ENCODE measurements at regions not wholly inside any gene's neighbourhood (a gene's known extent, or its start where the extent isn't known, plus 50 kb on each side); places are given as distances from the start of the nearest gene placed in this dataset.
A peak's percentile ranks its signal among the peaks of the same experiment; 100 is the strongest.

DNA sequence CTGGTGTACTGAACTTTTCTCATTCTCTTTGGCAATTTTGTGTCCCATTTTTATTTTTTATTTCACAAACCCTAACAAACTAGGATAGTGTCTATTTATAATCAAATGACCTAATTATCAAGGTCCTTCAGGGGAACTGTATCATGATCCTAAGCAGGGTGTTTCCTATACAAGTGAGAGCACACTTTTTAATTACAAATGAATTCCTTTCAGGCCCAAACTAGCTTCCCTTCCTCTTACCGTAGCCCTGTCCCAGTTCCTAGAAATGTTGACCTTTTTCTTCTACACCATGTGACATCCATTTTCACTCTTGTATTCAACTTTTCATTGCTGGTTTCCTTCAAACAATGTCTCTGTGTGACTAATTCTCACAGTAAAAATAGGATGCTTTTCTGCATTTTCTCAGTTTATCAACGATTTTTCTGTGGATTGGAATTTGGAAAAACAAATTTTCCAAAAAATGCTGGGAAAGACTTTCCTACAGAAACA, 411.4 kb downstream of the CCDC91 start:
- DNase-seq (ENCODE audit: low read depth) = no peak
- no peak overlapping the region for H3K4me3 ChIP-seq (ENCODE audit: low read depth, low read length)

GRCh38 chr12:28602786-28603185, 412.5 kb downstream of the CCDC91 start:
- DNase-seq (ENCODE audit: low read depth) = peak; percentile 4
- H3K4me3 ChIP-seq (ENCODE audit: low read depth, low read length) = no peak overlapping the region

- peak; percentile 8 for DNase-seq (ENCODE audit: low read depth)
- no peak overlapping the region for H3K4me3 ChIP-seq (ENCODE audit: low read depth, low read length)
Measured at GRCh38 chr12:28603239-28603638, 413.0 kb downstream of the CCDC91 start.

GRCh38 chr12:28603801-28604200, 413.5 kb downstream of the CCDC91 start:
- no peak for DNase-seq (ENCODE audit: low read depth)
- no peak overlapping the region for H3K4me3 ChIP-seq (ENCODE audit: low read depth, low read length)

DNA sequence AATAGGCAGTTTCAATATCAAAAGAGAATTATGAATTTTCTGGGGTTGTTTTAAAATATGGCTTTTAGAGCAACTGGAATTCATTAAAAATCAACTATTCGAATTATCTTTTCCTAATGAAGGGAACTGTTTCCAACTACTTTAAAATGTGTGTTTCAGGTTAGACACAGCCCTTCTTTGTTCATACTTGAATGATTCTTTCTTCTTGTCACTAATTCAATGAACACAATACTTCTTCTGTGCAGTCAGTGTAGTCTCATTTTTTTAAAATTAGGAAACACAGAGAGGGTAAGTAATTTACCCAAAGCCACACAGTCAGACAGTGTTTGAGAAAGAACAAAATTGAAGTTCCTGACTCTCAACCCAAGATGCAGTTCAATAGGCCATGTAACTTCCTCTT, 414.0 kb downstream of the CCDC91 start:
- DNase-seq (ENCODE audit: low read depth) = no peak
- H3K4me3 ChIP-seq (ENCODE audit: low read depth, low read length) = no peak overlapping the region

- H3K4me3 ChIP-seq (ENCODE audit: low read depth, low read length) = no peak overlapping the region
Measured at GRCh38 chr12:28606967-28607557, 416.8 kb downstream of the CCDC91 start.

GRCh38 chr12:28610401-28611114, 420.3 kb downstream of the CCDC91 start:
- no peak overlapping the region for H3K4me3 ChIP-seq (ENCODE audit: low read depth, low read length)
- no peak for DNase-seq (ENCODE audit: low read depth)

More at GRCh38 chr12:28606967-28607557, 416.8 kb downstream of the CCDC91 start:
- DNase-seq (ENCODE audit: low read depth) = no peak

GRCh38 chr12:28611115-28611435, 420.8 kb downstream of the CCDC91 start:
- peak; percentile 88 for DNase-seq (ENCODE audit: low read depth)
- H3K4me3 ChIP-seq (ENCODE audit: low read depth, low read length) = no peak overlapping the region

- no peak overlapping the region for H3K4me3 ChIP-seq (ENCODE audit: low read depth, low read length)
- no peak for DNase-seq (ENCODE audit: low read depth)
Measured at GRCh38 chr12:28611449-28611848, 421.2 kb downstream of the CCDC91 start.

DNA sequence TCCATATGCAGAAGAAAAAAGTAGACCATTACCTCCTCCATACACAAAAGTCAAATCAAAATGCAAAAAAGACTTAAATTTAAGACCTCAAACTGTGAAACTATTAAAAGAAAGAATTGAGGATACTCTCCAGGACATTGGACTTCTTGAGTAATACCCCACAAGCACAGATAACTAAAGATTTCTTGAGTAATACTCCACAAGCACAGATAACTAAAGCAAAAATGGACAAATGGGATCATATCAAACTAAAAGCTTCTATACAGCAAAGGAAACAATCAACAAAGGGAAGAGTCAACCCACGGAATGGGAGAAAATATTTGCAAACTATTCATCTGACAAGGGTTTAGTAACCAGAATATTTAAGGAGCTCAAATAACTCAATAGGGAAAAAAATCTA, 427.9 kb downstream of the CCDC91 start:
- DNase-seq (ENCODE audit: low read depth) = no peak

GRCh38 chr12:28618772-28619171, 428.5 kb downstream of the CCDC91 start:
- DNase-seq (ENCODE audit: low read depth) = no peak
- no peak overlapping the region for H3K4me3 ChIP-seq (ENCODE audit: low read depth, low read length)

More for the DNA sequence above, 427.9 kb downstream of the CCDC91 start:
- no peak overlapping the region for H3K4me3 ChIP-seq (ENCODE audit: low read depth, low read length)

- H3K4me3 ChIP-seq (ENCODE audit: low read depth, low read length) = no peak overlapping the region
- DNase-seq (ENCODE audit: low read depth) = no peak
Measured at GRCh38 chr12:28620281-28620680, 430.0 kb downstream of the CCDC91 start.

DNA sequence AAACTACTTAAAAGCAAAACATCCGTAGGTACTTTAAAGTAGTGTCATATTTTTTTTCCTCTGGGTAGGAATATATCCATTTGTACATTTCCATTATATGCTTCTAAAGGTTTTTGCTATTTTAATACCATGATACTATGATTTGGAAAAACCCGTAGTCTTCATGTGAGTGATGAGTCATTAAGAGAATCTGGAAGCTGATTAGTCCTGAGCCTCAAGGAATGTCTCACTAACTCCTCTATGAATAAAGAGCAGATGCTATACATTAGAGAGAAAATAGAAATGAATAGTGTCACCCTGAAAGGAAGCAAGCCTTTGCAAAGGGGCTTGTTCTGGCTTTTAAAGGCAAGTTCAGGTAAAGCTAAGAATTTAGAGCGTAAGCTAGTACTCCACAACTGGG, 432.1 kb downstream of the CCDC91 start:
- peak; percentile 4 for DNase-seq (ENCODE audit: low read depth)

GRCh38 chr12:28626504-28626903, 436.2 kb downstream of the CCDC91 start:
- no peak for DNase-seq (ENCODE audit: low read depth)

More for the DNA sequence above, 432.1 kb downstream of the CCDC91 start:
- H3K4me3 ChIP-seq (ENCODE audit: low read depth, low read length) = no peak overlapping the region

DNA sequence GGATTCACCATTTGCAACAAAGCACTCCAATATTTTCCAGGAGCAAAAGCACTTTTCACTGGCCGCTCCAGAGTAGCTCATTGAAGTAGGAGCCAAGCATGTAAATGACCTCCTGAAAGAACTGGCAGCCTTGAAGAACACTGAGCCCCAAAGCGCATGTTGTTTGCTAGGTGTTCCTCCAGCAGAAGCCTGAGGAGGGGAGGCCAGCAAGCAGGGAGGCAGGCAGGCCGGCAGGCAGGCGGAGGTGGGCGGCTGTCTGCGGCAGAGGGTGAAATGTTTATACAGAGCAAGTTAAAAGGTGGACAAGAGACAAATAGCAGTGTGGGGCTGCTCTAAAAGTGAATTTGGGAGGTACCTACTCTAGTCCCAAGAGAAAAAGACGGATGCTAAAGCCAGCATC, 439.4 kb downstream of the CCDC91 start:
- DNase-seq (ENCODE audit: low read depth) = no peak
- H3K4me3 ChIP-seq (ENCODE audit: low read depth, low read length) = no peak overlapping the region

More at GRCh38 chr12:28626504-28626903, 436.2 kb downstream of the CCDC91 start:
- no peak overlapping the region for H3K4me3 ChIP-seq (ENCODE audit: low read depth, low read length)

GRCh38 chr12:28631831-28632230, 441.6 kb downstream of the CCDC91 start:
- DNase-seq (ENCODE audit: low read depth) = no peak

GRCh38 chr12:28640519-28640918, 450.3 kb downstream of the CCDC91 start:
- no peak for DNase-seq (ENCODE audit: low read depth)
- no peak overlapping the region for H3K4me3 ChIP-seq (ENCODE audit: low read depth, low read length)

More at GRCh38 chr12:28631831-28632230, 441.6 kb downstream of the CCDC91 start:
- H3K4me3 ChIP-seq (ENCODE audit: low read depth, low read length) = no peak overlapping the region

GRCh38 chr12:28645436-28645835, 455.2 kb downstream of the CCDC91 start:
- H3K4me3 ChIP-seq (ENCODE audit: low read depth, low read length) = no peak overlapping the region
- DNase-seq (ENCODE audit: low read depth) = no peak

- no peak for DNase-seq (ENCODE audit: low read depth)
- H3K4me3 ChIP-seq (ENCODE audit: low read depth, low read length) = no peak overlapping the region
Measured at GRCh38 chr12:28645891-28646290, 455.6 kb downstream of the CCDC91 start.

- H3K4me3 ChIP-seq (ENCODE audit: low read depth, low read length) = no peak overlapping the region
- DNase-seq (ENCODE audit: low read depth) = no peak
Measured at GRCh38 chr12:28650906-28651305, 460.6 kb downstream of the CCDC91 start.

DNA sequence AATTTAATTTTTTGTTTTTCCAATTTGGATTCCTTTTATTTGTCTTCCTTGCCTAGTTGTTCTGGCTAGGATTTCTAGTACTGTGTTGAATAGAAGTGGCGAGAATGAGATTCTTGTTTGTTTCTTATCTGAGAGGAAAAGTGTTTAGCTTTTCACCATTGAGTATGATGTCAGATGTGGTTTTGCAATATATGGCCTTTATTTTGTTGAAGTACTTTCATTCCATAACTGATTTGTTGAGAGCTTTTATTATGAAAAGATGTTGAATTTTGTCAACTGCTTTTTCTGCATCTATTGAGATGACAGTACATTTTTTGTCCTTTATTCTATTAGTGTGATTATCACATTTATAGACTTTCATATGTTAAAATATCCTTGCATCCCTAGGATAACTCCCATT, 462.0 kb downstream of the CCDC91 start:
- no peak overlapping the region for H3K4me3 ChIP-seq (ENCODE audit: low read depth, low read length)
- no peak for DNase-seq (ENCODE audit: low read depth)

Measured in skeletal muscle cell (primary cell).